ENCODE measurements at regions not wholly inside any gene's neighbourhood (a gene's known extent, or its start where the extent isn't known, plus 50 kb on each side); places are given as distances from the start of the nearest gene placed in this dataset.

DNA sequence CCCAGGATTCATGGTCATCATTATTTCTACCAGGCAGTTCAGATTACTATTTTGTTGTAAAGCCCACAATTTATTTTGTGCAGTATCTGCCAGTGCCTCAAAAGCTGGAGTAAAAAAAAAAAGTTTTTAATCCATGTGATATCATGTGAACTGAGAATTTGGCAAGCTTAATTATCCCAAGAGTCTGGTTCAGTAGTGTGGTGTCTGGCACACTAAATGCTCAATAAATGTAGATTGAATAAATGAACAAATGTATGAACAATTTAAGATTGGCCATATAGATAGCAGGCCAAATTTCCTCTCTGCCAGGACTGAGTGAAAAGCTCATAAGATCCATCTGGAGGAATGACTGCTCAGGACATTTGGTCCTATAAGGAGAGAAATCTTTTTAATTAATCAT lies 533.0 kb downstream of the TLE1 start:
- DNase-seq = no peak

DNA sequence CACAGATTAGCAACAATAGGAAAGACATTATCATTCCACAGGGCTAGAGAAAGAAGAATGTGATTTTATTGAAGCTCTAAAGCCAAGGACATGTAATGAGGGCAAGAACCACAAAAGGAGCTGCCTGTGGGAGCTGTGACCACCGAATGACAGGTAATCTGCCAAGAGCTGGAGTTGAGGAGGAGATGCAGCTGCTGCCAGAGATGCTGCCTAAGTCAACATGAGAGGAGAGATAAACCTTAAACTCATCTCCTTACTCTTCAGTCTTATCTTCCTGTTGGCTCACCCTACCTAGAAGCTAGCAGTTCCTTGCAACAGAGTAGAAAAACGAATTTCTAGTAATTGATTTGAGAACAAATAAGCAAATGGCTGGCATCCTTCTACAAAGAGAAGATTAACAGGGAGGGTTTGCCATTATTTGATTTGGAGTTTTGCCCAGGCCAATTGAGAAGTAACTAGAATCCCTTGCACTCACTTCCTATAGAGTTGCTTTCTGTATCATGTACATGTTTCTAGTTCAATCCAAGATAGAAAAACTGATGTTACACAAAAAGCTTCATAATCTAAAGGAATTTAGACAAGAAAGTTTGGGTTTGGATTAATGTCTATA lies 539.2 kb downstream of the TLE1 start:
- no peak for DNase-seq

DNA sequence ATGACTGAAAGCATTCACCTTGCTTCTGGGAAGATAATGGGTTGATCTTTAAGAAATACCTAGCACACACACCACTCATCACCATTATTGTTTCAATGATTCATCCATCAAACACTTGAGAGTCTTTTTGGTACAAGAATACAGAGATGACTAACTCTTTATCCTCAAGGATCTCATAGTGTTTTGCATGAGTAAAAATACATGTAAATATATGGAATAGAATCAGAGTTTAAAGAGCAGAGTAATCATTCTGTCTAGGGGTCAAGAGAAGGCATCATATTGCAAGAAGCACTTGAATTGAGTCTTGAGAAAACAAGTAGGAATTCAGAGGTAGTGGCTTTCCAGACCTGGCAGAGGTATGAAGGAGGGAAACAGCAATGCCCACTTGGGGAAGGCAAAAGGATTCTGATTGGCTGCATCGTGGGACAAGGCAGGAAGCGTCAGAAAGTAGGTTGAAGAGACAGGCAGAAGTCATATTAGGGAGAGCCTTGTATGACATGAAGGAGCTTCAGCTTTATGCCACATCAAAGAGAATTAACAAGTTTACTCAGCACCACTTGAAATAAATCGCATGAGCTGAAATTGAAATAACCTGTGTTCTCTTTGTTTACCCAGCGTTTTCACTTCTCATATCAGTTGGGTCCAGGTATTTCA lies 542.5 kb downstream of the TLE1 start:
- DNase-seq = no peak

DNA sequence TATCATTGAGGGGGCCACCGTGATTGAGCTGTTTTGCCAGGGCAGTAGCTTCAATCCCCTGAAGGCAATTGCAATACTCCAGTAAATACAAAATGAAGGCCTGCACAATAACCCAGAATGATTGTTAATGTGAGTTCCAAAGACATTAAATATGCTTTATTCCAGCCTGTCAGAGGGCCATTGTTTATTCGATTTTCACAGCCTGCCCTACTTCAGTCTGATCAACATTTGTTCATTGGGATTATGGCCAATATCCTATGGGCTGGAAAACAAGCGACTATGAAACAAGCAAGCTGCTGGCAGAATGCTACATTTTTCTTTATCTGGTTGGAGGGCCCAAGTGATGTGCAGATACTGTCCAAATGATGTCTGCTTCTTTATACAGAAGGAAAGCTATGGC lies 543.1 kb downstream of the TLE1 start:
- DNase-seq = no peak

DNA sequence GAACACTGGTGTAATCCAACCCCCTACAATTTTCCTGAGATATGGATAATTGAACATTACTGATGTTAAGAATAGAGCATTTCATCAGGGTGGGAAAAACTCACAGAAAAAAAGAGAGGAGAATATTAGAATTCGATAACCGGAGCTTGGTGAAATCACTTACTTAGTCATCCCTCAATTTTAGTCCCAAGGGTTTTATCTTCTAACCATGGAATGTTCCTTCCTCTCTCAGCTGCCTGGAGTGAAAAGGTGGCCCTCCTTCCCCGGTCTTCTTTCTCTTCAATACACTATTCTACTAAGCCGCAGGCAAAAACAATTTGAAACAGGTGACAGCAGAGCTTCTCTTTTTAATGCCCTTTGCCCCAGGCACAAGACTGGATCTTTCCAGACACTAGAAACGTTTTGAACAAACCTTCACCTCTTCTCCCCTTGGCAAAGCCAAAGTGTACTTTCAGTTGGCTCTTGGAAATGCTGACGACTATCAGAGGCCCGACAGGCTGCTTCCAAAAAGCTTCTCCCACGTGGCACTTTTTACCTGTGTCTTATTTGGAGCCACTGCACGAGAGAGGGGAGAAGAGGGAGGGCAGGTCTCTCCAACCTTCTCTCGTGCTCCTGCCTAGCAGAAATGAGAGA lies 543.9 kb downstream of the TLE1 start:
- no peak for DNase-seq

DNA sequence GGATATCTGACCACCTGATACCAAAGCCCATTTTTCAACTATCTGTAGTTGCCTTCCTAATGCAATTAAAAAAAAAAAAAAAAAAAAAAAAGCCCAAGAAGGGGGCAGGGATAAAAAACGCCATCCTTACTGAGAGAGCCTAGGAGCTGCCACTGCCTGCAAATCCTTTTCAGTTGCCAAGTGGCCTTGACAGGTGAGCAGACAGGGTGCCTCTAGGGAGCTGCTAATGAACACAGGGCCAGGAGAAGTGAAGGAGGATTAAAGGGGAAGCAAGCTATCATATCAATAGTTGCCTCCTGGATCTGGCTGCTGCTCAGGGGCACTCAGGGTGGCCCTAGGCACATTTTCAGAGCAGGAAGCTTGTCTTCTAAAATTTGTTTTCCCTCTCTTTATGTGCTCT lies 547.4 kb downstream of the TLE1 start:
- DNase-seq = no peak

DNA sequence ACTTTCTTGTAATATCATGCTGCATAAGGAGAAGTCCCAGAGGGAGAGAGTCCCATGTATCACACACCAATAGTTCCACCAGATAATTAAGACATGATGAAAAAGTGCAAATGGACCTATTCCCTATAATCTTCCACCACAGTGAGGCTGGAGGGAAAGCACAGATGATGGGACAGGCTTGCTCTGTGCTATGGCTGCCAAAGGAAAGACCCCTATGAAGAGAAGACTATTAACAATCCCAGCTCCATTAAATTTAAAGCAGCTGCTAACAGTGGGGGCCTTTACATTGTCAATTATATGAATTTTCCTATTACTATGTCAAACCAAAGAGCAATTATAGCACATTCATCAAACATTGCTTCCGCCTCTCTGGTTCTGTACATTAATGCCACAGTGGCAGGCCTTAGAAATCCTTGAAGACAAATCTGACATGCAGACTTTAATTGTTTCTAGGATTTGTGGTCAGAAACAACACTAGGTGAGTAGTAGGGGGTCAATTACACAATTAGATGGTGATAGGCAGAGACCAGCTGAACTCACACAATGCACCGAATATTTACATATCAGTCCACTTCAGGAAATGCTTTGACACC lies 551.3 kb downstream of the TLE1 start:
- no peak for DNase-seq

DNA sequence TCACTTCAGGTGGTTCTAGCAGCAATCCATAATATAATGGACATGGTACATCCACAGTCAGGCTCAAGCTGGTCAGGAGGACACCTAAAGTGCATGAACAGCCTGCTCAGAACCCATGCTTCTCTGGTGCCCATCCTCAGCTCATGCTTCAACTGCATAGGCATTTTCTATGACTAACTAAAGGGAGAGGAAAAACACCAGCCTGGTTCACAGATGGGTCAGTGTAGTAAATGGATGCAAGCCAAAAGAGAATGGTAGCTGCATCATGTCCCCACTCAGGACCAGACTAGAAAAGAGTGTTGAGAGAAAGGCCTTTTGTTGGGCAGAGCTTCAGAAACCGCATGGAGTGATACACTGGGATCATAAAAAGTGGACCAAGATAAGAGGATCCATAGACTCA lies 556.6 kb downstream of the TLE1 start:
- no peak for DNase-seq

DNA sequence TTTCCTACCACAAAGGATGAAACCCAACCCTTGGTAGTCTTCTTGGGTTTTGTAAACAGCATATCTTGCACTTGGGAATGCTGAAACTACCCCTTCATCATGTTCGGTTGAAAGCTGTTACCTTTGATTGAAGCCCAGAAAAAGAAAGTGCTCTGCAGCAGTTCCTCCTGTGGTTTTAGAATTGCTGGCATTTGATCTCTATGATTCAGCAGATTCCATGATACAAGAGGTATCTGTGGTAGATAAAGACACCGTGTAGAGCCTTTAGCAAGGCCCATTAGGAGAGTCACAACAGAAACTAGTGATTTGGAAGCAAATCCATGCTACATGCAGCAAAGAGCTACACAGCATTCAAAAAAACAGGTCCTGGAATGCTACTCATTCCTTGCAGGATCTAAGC lies 557.0 kb downstream of the TLE1 start:
- DNase-seq = no peak

DNA sequence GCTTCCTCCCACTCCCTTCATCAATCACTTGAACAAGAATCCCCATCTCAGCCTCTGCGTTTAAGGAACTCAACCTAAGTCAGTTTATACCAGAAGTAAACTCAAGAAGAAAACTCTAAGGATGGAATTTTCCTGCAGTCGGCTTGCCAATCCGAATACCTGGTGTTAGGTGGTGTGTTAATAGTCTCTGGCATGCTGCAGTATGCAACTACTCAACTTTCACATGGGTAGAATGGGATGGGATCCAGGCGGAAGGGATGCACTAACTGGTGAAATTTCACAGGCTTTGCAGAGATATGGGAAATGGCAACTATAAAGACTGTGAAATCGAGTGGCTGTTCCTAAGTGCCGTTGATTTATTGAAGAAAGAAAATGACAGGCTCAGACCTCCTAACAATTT lies 560.6 kb downstream of the TLE1 start:
- no peak for DNase-seq

DNA sequence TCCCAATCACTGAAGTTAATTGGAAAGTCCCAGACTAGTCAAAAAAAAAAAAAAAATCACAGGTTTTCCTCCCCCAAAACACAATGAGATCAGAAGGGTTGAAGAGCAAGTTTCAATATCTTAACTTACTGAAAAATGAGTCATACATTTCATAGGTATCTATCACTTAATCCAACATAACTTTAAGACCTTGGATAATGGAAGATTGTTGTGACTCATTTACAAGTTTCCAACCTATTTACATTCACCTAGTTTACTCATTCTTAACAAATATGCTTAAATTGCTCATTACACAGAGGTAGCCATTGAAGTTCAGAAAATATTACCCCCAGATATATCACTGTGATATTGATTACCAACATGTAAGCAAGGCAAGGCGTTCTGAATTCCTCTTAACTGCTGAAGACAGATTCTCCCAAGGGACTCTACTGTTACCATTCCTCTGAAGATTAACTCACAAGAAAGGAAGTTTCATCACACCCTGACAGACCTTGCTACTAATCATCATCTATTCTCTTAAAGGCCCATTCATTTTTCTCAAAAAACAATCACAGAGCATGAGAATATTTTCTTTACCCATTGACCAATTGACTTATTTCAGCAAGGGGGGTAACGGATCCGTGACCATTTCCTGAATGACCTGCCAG lies 563.8 kb downstream of the TLE1 start:
- no peak for DNase-seq

DNA sequence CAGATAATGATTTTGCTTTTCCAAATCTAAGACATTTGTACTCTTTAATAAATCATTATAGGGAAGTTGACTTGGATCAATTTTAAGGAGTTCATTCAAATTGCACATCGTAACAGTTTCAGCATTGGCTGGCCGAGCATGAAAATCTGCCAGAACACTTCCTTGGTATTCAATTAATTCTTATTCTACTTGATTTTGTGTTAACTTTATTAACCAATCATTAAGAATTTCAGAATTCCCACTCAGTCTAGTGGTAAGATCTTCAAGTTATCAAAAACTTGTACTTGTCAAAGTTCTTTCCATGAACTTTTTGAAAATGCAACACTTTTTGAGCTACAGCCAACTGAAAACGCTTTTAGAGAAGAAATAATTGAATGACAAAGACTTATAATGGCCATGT lies 565.8 kb downstream of the TLE1 start:
- no peak for DNase-seq

DNA sequence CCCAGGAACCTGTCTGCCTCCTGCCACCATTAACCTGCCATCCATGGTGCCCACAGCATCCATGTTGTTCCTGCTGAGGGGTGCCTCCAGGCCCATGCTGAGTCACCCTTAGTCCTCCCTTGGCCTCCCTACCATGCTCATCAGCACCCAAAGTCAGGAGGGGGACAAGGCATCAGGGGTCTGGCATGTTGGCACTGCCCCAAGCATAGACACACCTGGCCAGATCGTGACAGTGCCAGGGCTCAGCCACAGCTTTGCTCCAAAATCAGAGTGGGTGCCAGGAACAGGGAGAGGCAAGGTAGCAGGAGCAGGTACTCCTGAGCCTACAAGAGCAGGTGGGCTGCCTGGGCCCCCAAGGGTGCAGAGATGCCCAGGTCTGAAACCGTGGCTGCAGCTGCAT lies 566.6 kb downstream of the TLE1 start:
- DNase-seq = no peak

DNA sequence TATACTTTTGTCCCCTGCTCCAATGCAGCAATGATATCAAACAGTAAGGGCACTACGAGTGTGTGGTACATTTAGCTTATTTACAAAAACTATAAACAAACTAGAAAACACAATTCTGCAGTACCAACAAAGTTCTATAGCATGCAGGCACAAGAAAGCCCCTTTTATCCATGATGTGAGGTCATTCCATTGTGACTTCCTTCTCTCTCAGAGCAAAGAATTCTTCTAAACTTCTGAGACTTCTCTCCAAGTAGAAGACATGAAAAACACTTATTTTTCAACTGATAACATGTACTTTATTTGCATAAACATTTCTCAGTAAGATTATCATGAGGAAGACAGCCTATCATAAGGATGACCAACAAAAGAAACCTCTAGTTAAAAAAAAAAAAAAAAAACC lies 569.8 kb downstream of the TLE1 start:
- no peak for DNase-seq

DNA sequence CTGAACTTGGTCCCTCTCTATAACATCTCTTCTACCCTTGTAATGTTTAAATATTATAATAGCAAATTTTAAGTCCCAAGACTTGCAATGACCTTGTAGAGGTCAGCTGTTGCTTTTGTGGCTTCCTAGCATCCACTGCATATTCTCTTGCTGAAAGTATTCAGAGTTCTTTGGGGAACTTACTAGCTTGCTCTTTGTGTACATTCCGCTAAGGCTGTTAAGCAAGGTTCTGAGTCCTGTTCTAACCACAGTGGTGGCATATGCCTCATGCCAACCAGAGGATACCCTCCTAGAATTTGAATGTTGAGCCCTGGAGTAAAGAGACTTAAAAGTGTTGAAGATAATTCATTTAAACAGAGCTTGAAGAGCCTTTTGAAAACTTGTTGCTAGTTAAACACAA lies 570.9 kb downstream of the TLE1 start:
- no peak for DNase-seq

DNA sequence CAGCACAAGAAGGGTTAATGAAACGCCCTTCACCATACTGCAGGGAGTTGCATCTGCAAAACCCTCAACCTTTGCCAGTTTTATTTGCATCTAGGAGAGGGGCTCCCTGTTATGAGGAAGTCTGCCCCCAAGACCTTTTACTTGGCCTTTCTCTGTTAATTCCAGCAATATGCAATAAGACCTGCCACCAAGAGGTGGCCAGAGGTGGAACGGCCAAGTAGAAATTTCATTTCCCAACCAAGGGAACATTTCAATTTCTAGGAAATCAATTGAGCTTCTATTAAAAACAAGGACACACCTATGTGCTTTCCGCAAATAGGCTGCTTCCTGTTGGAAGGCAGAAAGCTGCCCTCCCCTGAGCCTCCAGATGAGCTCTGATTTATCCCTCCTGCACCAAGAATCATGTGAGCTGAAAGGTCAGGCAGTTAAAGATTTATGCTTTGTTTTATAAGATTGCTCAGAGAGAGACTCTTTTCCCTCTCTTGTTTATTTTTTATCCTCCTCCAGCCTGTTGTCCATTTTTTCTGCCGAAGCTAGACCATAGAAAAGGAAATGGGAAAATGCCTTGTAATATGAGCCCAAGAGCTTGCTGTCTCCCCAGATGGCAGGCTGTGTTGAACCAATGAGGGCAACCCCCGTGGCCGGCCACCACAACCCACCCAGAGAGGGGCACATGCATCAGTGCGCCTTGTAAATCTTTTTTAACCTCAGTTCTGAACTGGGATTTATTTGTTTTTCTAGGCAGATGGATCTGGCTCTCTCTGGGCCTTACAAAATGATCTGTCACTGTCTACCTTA lies 572.8 kb downstream of the TLE1 start:
- no peak for DNase-seq

DNA sequence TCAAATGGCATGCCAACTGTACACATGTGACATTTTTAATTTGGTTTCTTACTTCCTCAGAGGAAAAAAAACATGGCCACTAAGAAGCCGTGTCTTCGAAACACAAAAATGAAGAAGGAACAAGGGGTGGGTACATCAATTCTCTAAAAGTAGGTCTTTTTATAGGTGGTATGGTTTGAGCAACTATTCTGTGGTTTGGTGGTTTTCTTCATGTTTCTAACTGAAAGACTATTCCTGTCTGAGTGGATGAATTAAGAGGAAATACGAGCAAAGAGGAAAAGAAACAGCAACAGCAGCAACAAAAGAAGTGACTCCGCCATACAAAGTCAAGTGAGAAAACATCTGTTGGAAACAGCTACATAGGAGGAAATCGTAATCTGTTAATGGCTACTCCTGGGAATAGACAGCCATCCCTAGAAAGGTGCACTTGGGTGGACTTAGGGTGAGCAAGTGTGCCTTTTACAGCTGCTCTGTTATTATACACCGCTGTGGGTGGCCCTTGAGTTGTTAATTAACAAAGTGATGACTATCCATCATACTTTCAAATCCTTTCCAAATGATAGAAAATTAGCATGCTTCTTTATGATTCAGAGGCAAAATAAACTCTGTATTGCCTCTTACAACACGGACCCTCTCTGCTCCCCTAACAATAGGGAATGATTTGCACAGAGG lies 575.8 kb downstream of the TLE1 start:
- no peak for DNase-seq

DNA sequence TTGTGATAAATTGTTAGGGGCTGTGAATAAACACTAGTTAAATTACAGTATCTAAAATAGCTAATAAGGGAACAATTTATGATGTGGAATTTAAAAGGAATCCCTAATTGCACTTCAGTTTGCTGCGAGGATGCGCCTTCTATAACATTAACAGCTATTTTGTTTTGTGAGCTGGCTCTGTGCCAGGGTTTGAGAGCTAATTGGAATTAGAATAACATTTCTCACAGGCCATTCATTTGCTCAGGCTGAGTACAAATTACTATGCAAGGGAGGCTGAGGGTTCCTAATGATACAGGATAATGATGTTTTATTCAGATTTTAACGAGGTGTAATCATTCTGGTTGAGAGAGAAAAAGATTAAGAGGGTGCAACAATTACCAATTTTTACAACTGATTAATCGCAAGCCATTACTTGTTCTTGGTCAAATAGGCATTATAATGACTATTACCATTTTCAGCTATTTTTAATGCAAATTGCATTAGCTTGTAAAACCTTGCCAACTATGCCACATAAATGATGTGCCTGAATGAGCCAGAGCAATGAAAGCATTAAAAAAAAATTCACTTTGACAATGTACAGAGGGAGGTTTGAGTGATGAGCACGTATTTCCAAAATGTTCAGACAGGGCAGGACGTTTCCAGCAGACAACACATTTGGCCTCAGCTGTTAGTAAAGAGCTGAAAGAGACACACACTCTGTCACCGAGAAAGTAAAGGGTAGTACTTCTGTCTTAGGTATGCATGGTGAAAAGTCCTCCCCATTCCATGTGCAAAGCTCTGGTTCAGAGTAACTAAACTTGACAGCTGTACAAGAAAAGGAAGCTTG lies 576.5 kb downstream of the TLE1 start:
- DNase-seq = no peak

DNA sequence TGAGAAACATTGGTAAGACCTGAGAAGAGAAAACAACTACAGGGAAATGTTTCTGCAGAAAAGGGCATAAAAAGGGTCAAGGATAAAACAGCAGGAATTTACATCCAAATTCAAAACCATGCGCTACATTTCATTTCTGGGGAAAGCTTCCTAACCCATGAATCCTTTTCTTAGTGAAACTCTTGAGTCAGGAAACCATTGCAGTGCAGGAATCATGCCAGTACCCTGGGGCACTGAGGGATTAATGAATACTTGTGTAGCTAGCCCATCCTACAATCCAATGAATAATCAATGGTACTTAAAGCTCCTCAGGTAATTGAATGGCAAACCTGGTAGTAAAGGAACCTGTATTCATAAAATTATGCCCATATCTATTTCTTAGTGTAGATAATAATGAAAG lies 580.5 kb downstream of the TLE1 start:
- DNase-seq = no peak

DNA sequence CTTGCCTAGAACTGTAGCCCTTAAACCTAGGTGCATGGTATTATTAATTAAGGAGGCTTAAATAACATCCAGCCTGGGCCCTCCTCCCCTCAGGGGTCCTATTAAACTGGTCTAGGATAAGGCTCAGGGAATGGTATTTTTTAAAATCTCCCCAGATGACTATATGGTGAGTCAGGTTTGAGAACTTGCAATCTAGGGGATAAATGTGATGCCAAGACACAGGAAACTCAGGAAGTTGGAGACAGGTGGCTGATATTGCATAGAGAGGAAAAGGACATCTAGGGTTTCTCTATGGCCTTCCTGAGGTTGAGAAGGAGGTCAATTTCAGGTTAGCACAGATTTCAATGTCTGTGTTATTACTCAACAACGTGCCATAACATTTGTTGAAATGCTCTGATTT lies 581.0 kb downstream of the TLE1 start:
- no peak for DNase-seq
